A673 (cell line): ENCODE measurements at regions not wholly inside any gene's neighbourhood (a gene's known extent, or its start where the extent isn't known, plus 50 kb on each side); places are given as distances from the start of the nearest gene placed in this dataset.
"Not testable (repeated sequence)": the region's sequence is repeated elsewhere in the genome, so short reads cannot be mapped to it uniquely, and the experiment has no call there.

Experiments used
- BruUV-seq: library from RNA; stranded (reverse); fragments of 400-500 nt; replicated peaks from 2 replicates; lab custom pipeline; 2021; lab: Mats Ljungman, UMichigan
- CTCF ChIA-PET: fragments of 300-600 bp; sonication (Branson Sonifier 250); formaldehyde crosslinking; loops from one replicate; lab custom pipeline; 2022; ENCODE audit warnings: antibody characterized with exemption; lab: Charles Lee
- POLR2A ChIA-PET: fragments of 300-600 bp; sonication (Branson Sonifier 250); formaldehyde crosslinking; loops from one replicate; lab custom pipeline; 2022; ENCODE audit warnings: antibody characterized with exemption; ENCODE audit not compliant: low non-redundant PET; lab: Charles Lee
- DNase-seq: peaks from one replicate; pipeline ENCODE4 v3.0.0-alpha.2; 2015; ENCODE audit warnings: low spot score
- H3K27ac ChIP-seq: fragments of 200-600 bp; sonication (generic); 2 replicates; pipeline ENCODE4 v1.5.1; 2016; ENCODE audit warnings: mixed run types, low read depth, mild to moderate bottlenecking, mixed read lengths, antibody characterized with exemption, low read length; ENCODE audit not compliant: poor library complexity, severe bottlenecking
- H3K27me3 ChIP-seq: fragments of 200-600 bp; sonication (generic); replicated peaks from 2 replicates; pipeline ENCODE4 v1.6.1; 2017; ENCODE audit warnings: mixed run types, low read depth, mild to moderate bottlenecking, mixed read lengths, antibody characterized with exemption, low read length; ENCODE audit not compliant: insufficient read depth, poor library complexity
- H3K36me3 ChIP-seq: fragments of 200-600 bp; sonication (generic); 2 replicates; pipeline ENCODE4 v1.6.1; 2016; ENCODE audit warnings: mixed run types, mild to moderate bottlenecking, mixed read lengths, antibody characterized with exemption, low read length; ENCODE audit not compliant: insufficient read depth, poor library complexity, severe bottlenecking
- H3K4me1 ChIP-seq: fragments of 200-600 bp; sonication (generic); 2 replicates; pipeline ENCODE4 v1.6.1; 2017; ENCODE audit warnings: mixed run types, mild to moderate bottlenecking, mixed read lengths, antibody characterized with exemption, low read length; ENCODE audit not compliant: insufficient read depth, poor library complexity, severe bottlenecking
- H3K4me3 ChIP-seq: fragments of 200-600 bp; sonication (generic); 2 replicates; pipeline ENCODE4 v1.5.1; 2016; ENCODE audit warnings: low read depth, mixed run types, mild to moderate bottlenecking, mixed read lengths, low read length; ENCODE audit not compliant: poor library complexity, severe bottlenecking
- H3K9me3 ChIP-seq: fragments of 200-600 bp; sonication (generic); 2 replicates; pipeline ENCODE4 v1.6.1; 2016; ENCODE audit warnings: mixed run types, low read depth, mild to moderate bottlenecking, mixed read lengths, antibody characterized with exemption, low read length; ENCODE audit not compliant: poor library complexity, severe bottlenecking
- CTCF ChIP-seq: fragments of 300-800, 200-600 bp; sonication (generic); conservative IDR thresholded peaks from 2 replicates; pipeline ENCODE4 v1.5.1; 2017; ENCODE audit warnings: low read depth, mild to moderate bottlenecking, antibody characterized with exemption, low read length, moderate library complexity, mixed read lengths
- EZH2 ChIP-seq: fragments of 200-600 bp; sonication (generic); IDR thresholded peaks from 2 replicates; pipeline ENCODE4 v1.6.1; 2017; ENCODE audit warnings: borderline replicate concordance, low read depth, mild to moderate bottlenecking, mixed read lengths, antibody characterized with exemption, low read length; ENCODE audit not compliant: poor library complexity, severe bottlenecking
- intact Hi-C: fragments of 100-400 bp; cut with micrococcal nuclease; formaldehyde crosslinking; loops from one replicate; pipeline ENCODE4 v1.10.0; 2022; ENCODE audit not compliant: unreplicated experiment

DNA sequence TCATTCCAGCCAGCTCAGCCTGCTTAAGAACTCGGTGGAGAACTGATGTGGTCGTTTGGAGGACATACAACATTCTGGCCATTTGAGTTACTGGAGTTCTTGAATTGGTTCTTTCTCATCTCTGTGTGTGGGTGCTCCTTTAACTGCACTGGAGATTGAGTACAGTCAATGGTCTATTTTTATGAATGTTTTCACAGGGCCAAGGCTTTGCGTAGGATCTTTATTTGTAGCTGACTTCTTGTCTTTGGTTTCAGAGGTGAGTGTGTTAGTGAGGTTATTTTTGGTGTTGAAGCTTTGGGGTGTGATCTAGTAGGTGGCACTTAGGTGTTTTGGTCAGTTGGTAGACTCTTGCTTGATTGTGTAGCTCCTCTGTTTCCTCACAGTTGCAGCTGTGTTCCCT is 288.4 kb downstream of the LHFPL1 start:
- intact Hi-C loops, result no loop called here
- H3K9me3 ChIP-seq, result no peaks in the 10 kb centered on the region
- H3K36me3 ChIP-seq, result no peaks in the 10 kb centered on the region
- TF ChIP-seq CTCF (no peak), EZH2 (no peak)
- no peak overlapping the region for H3K27ac ChIP-seq
- H3K4me1 ChIP-seq, result no peaks in the 10 kb centered on the region
- H3K27me3 ChIP-seq, result peaks cover 4% of the 10 kb centered on the region
- BruUV-seq, result no TSS peak
- H3K4me3 ChIP-seq, result no peak overlapping the region
- CTCF ChIA-PET, result no interaction called here
- no peak for DNase-seq
- POLR2A ChIA-PET, result no interaction called here

- H3K36me3 ChIP-seq, POLR2A ChIA-PET, H3K4me3 ChIP-seq, H3K4me1 ChIP-seq, H3K27me3 ChIP-seq, H3K27ac ChIP-seq, CTCF ChIA-PET, intact Hi-C loops, DNase-seq, BruUV-seq, H3K9me3 ChIP-seq: not testable (repeated sequence)
Measured at GRCh38 chrX:112381649-112382298, 298.0 kb downstream of the LHFPL1 start.

DNA sequence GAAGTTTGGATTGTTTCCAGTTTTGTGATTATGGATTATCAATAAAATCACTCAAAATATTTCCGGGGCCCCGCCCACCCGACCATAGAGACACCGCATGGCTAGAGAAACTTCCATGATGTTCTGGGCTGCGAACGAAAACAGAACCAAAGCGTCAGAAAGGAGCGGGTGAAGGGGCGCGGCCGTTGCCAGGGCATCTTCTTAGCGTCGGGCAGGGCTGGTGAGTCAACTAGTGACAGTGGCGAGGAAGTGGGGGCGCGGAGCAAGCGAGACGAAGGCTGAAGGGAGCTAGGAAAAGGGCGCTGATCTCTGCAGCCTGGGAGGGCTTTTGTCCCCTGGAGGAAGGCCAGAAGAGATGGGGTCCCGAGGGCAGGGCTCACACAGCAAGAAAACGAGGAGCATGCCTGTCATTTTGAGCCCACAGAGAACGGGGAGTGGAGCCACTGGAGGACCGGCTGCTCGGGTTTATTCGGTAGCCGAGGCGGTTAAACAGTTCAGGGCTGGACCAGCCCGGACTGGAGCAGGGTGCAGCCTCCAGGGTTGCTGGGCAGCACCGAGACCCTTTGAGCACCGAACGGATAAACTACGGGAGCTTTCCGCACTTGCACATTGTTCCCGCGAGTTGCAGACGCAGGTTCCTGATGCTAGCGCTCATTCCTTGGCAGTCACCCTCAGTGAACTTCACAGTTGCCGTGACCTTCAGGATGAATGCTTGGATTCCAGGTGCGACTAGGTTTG is 298.1 kb upstream of the TRPC5 start:
- Histone ChIP-seq H3K4me3 (no peak overlapping the region), H3K36me3 (no peaks in the 10 kb centered on the region), H3K9me3 (no peaks in the 10 kb centered on the region), H3K27ac (no peak overlapping the region), H3K4me1 (no peaks in the 10 kb centered on the region), H3K27me3 (no peaks in the 10 kb centered on the region)
- CTCF ChIA-PET, result no interaction called here
- POLR2A ChIA-PET, result no interaction called here
- intact Hi-C loops, result no loop called here
- no TSS peak for BruUV-seq
- TF ChIP-seq CTCF, result no peak
- no peak for TF ChIP-seq EZH2
- no peak for DNase-seq
